ENCODE measurements at regions not wholly inside any gene's neighbourhood (a gene's known extent, or its start where the extent isn't known, plus 50 kb on each side); places are given as distances from the start of the nearest gene placed in this dataset.

DNA sequence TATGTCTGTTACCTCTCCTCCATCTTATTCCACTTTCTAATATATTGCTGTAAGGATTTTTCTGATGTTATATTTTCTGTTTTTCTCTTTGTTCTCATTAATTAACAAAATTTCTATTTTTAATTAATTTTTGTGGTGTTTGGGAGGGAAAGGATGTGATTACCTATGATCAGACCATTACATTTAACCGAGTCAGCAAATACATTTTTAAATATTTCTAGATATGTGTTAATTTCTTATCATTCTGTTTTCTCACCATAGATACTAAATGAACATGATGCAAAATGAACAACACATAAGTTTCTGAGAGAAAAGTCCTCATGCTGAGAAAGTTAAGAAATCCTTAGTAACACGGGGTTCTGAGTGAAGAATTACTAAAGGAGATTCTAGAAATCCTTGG is 80.6 kb upstream of the P2RY1 start:
- TF ChIP-seq, protein P1, sequence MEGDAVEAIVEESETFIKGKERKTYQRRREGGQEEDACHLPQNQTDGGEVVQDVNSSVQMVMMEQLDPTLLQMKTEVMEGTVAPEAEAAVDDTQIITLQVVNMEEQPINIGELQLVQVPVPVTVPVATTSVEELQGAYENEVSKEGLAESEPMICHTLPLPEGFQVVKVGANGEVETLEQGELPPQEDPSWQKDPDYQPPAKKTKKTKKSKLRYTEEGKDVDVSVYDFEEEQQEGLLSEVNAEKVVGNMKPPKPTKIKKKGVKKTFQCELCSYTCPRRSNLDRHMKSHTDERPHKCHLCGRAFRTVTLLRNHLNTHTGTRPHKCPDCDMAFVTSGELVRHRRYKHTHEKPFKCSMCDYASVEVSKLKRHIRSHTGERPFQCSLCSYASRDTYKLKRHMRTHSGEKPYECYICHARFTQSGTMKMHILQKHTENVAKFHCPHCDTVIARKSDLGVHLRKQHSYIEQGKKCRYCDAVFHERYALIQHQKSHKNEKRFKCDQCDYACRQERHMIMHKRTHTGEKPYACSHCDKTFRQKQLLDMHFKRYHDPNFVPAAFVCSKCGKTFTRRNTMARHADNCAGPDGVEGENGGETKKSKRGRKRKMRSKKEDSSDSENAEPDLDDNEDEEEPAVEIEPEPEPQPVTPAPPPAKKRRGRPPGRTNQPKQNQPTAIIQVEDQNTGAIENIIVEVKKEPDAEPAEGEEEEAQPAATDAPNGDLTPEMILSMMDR (IDR thresholded peaks at IDR 0.05): no peak
- no peak for TF ChIP-seq POLR2A (IDR thresholded peaks at IDR 0.05)

Measured in thyroid gland (tissue), 4 donors.